ENCODE measurements at regions not wholly inside any gene's neighbourhood (a gene's known extent, or its start where the extent isn't known, plus 50 kb on each side); places are given as distances from the start of the nearest gene placed in this dataset.
A peak's percentile ranks its signal among the peaks of the same experiment; 100 is the strongest.

GRCh38 chr6:26286168-26286877 lies 78.7 kb upstream of the BTN3A2 start:
- DNase-seq (ENCODE audit: low read depth, low spot score): peak; percentile 82

GRCh38 chr6:26288155-26288554 lies 76.8 kb upstream of the BTN3A2 start:
- DNase-seq (ENCODE audit: low read depth, low spot score): no peak

DNA sequence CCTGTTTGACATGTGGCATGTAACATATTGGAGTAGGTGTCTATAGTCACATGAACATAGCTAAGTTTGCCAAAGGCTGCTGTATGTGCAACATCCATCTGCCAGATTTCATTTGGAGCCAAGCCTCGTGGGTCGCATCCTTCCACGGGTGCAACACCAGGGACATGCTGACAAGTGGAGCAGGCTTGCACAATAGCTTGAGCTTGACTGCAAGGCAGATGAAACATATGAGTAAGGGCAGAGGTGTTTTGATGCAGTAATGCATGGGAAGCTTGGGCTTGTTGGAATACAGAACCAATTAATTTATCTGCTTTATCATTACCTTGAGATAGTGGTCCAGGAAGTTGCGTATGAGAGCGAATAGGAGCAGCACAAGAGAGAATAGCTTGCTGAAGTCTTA lies 74.1 kb upstream of the BTN3A2 start:
- DNase-seq (ENCODE audit: low read depth, low spot score): no peak

DNA sequence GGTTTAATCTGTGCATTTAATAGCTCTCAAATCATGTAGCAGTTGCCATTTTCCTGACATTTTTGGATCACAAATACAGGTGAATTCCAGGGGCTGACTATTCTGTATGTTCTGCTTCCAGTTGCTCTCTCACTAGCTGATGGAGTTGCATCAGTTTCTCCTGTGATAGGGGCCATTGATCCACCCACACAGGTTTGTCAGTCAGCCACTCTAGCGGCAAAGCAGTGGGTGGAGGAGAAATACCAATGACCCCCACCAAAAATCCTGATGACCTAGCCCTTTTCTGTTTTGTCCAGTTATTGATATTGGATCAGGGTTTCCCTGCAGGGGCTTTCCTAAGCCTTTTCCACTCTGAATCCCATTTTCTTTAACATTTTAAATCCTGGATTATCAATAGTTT lies 72.3 kb upstream of the BTN3A2 start:
- no peak for DNase-seq (ENCODE audit: low read depth, low spot score)

DNA sequence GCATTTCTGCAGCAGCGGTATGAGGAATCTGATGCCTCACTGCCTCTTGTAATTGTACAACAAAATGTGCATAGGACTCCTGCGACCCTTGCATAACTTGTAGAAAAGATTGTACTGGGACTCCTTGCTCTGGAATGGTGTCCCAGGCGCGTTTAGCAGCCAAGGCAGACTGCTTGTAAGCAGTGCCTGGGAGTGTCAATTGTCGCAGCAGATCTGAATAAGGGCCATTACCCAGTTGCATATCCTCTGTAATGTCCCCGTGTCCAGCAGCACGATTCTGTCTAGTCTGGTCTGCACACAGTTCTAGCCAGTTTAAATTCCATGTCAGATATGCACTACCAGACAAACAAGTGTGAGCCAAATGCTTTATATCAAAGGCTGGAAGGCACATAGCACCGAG lies 70.7 kb upstream of the BTN3A2 start:
- no peak for DNase-seq (ENCODE audit: low read depth, low spot score)

DNA sequence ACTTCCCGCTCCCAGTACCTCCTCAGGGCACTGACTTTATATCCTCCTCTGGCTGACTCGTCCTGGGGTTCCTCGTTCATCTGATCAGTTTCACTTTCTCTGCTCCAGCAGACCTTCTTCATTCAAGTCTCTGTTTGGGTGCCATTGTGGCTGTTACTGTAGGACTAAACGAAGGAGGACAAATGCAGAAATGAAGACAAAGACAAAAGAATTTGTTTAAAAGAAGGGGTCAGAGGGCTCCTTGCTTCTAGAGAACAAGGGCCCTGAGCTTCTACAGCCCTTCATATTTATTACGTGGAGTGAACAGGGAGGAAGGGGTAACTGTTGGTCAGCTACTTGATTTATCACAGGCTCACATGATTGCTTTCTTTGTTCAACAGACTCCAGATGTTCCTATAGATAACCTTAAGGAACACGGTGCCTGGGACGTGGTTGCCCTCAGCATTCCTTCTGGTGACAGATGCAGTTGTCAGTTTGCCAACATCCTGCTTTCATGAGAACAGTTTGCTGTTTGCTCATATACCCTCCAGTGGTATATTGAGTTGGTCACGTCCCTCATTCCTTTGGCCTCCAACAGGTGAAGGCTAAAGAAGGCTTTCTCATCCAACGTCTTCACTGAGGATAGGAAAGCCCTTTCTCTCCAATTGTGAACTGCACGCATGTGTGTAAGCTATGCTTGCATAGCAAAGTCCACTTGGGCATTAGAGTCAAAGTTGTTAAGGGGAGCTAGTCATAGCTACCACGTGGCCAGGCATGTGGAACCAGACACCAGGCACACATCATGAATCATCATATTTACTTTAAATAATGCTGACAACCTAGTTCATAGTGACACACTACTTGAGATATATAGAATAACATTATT lies 69.1 kb upstream of the BTN3A2 start:
- DNase-seq (ENCODE audit: low read depth, low spot score): no peak

- DNase-seq (ENCODE audit: low read depth, low spot score): no peak
These were observed 68.5 kb upstream of the BTN3A2 start for GRCh38 chr6:26296556-26296856.

- DNase-seq (ENCODE audit: low read depth, low spot score): no peak
These were observed 67.9 kb upstream of the BTN3A2 start for GRCh38 chr6:26296857-26297648.

- DNase-seq (ENCODE audit: low read depth, low spot score): no peak
These were observed 65.5 kb upstream of the BTN3A2 start for GRCh38 chr6:26299286-26300042.

DNA sequence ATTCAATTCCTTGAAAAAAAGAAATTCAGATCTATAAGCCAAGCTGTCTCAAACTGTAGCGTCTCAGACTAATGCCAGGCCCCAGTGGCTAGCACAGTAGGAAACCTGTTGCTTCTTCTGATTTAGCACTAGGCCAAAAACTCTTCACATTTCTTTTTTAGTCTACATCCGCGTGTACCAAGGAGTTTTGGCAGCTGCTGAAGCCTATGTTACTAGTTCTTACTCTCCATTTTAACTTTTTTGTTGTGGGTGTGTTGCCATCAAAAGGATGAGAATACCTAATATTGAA lies 65.0 kb upstream of the BTN3A2 start:
- no peak for DNase-seq (ENCODE audit: low read depth, low spot score)

DNA sequence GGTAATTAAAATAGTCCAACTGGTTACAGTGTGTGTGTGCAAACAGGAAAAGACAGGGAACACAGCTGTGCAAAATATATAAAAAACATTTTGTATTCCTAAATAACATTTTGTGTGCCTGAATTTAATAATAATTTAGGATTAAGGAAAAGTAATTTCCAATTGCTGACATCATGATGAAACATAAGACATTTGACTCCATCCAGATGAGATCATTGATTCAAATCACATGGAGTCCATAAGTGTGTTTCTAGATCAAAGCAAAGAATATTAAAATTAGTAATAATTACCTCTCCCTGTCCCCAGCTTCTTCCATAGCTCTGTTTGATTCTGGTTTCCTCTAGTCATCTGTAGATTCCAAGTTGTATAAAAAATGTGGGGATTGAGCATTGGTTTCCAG lies 64.6 kb upstream of the BTN3A2 start:
- DNase-seq (ENCODE audit: low read depth, low spot score): no peak

- DNase-seq (ENCODE audit: low read depth, low spot score): no peak
These were observed 64.2 kb upstream of the BTN3A2 start for GRCh38 chr6:26300828-26301227.

GRCh38 chr6:26301638-26302037 lies 63.4 kb upstream of the BTN3A2 start:
- DNase-seq (ENCODE audit: low read depth, low spot score): no peak

- no peak for DNase-seq (ENCODE audit: low read depth, low spot score)
These were observed 61.9 kb upstream of the BTN3A2 start for GRCh38 chr6:26302941-26303559.

- DNase-seq (ENCODE audit: low read depth, low spot score): no peak
These were observed 60.7 kb upstream of the BTN3A2 start for GRCh38 chr6:26304213-26304796.

- peak; percentile 79 for DNase-seq (ENCODE audit: low read depth, low spot score)
These were observed 60.0 kb upstream of the BTN3A2 start for GRCh38 chr6:26304797-26305640.

GRCh38 chr6:26305641-26305969 lies 59.4 kb upstream of the BTN3A2 start:
- no peak for DNase-seq (ENCODE audit: low read depth, low spot score)

GRCh38 chr6:26306232-26306631 lies 58.8 kb upstream of the BTN3A2 start:
- peak; percentile 15 for DNase-seq (ENCODE audit: low read depth, low spot score)

GRCh38 chr6:26307850-26308249 lies 57.1 kb upstream of the BTN3A2 start:
- no peak for DNase-seq (ENCODE audit: low read depth, low spot score)

GRCh38 chr6:26309731-26310142 lies 55.3 kb upstream of the BTN3A2 start:
- DNase-seq (ENCODE audit: low read depth, low spot score): peak; percentile 21
